ENCODE measurements at regions not wholly inside any gene's neighbourhood (a gene's known extent, or its start where the extent isn't known, plus 50 kb on each side); places are given as distances from the start of the nearest gene placed in this dataset.
"Not testable (repeated sequence)": the region's sequence is repeated elsewhere in the genome, so short reads cannot be mapped to it uniquely, and the experiment has no call there.

GRCh38 chr5:1594357-1595106 is 70.8 kb upstream of the LPCAT1 start:
- no peak for DNase-seq (ENCODE audit: low read depth)

GRCh38 chr5:1593903-1594356 is 70.2 kb upstream of the LPCAT1 start:
- no peak for DNase-seq (ENCODE audit: low read depth)

- not testable (repeated sequence) for DNase-seq (ENCODE audit: low read depth)
Observed at GRCh38 chr5:1588071-1588694, 64.4 kb upstream of the LPCAT1 start.

GRCh38 chr5:1583081-1583875 is 59.5 kb upstream of the LPCAT1 start:
- not testable (repeated sequence) for DNase-seq (ENCODE audit: low read depth)

GRCh38 chr5:1579389-1579788 is 55.6 kb upstream of the LPCAT1 start:
- not testable (repeated sequence) for DNase-seq (ENCODE audit: low read depth)

GRCh38 chr5:1576851-1577250 is 53.1 kb upstream of the LPCAT1 start:
- DNase-seq (ENCODE audit: low read depth), result not testable (repeated sequence)

GRCh38 chr5:1575991-1576714 is 52.4 kb upstream of the LPCAT1 start:
- not testable (repeated sequence) for DNase-seq (ENCODE audit: low read depth)

GRCh38 chr5:1575491-1575890 is 51.7 kb upstream of the LPCAT1 start:
- not testable (repeated sequence) for DNase-seq (ENCODE audit: low read depth)

- not testable (repeated sequence) for DNase-seq (ENCODE audit: low read depth)
Observed at GRCh38 chr5:1574023-1574318, 50.2 kb upstream of the LPCAT1 start.

GRCh38 chr5:1573217-1574022 is 49.7 kb upstream of the LPCAT1 start:
- DNase-seq (ENCODE audit: low read depth), result not testable (repeated sequence)
